GM23338 (cell line): ENCODE measurements at regions not wholly inside any gene's neighbourhood (a gene's known extent, or its start where the extent isn't known, plus 50 kb on each side); places are given as distances from the start of the nearest gene placed in this dataset.

Source experiments
- CREB1 ChIP-seq: fragments of 250-450 bp; sonication (Bioruptor Pico); IDR thresholded peaks from 2 replicates; pipeline ENCODE4 v1.5.0; 2020; ENCODE audit warnings: low read depth, mild to moderate bottlenecking, moderate library complexity
- EZH2 ChIP-seq: fragments of 200-600 bp; sonication (generic); IDR thresholded peaks from one replicate; pipeline ENCODE4 v1.8.0; 2017; ENCODE audit warnings: antibody characterized with exemption, mild to moderate bottlenecking, low read depth; ENCODE audit not compliant: unreplicated experiment
- EZH2phosphoT487 ChIP-seq: fragments of 200-600 bp; sonication (generic); IDR thresholded peaks from one replicate; pipeline ENCODE4 v1.8.1; 2018; ENCODE audit warnings: antibody characterized with exemption; ENCODE audit not compliant: unreplicated experiment
- JUNB ChIP-seq: IDR thresholded peaks from one replicate; pipeline ENCODE4 v1.6.1; 2016; ENCODE audit warnings: antibody characterized with exemption; ENCODE audit not compliant: unreplicated experiment
- POLR2AphosphoS5 ChIP-seq: IDR thresholded peaks from 2 replicates; pipeline ENCODE4 v1.6.1; 2016; ENCODE audit warnings: antibody characterized with exemption, low read depth
- STAT1 ChIP-seq: IDR thresholded peaks from one replicate; pipeline ENCODE4 v1.6.1; 2016; ENCODE audit warnings: antibody characterized with exemption; ENCODE audit not compliant: unreplicated experiment
- ZNF114 ChIP-seq: fragments of 250-450 bp; sonication (Bioruptor Pico); IDR thresholded peaks from 2 replicates; pipeline ENCODE4 v1.5.0; 2020; ENCODE audit warnings: mild to moderate bottlenecking, moderate library complexity
- ZNF331 ChIP-seq: fragments of 250-450 bp; sonication (Bioruptor Pico); IDR thresholded peaks from 2 replicates; pipeline ENCODE4 v1.5.0; 2020; ENCODE audit warnings: low read depth, mild to moderate bottlenecking, moderate library complexity
- TF ChIP-seq, protein P1 (sequence below), 2 experiments: fragments of 200-600 bp in 1 of 2; sonication (generic) in 1 of 2; conservative IDR thresholded peaks; 2 replicates each; pipeline versions ENCODE4 v1.5.1 to v1.6.1; 2016 to 2017; ENCODE audit warnings: antibody characterized with exemption in 2 of 2, low read depth in 2 of 2, mild to moderate bottlenecking in 2 of 2, moderate library complexity in 1 of 2
- TF ChIP-seq, protein P2 (sequence below): IDR thresholded peaks from one replicate; pipeline ENCODE4 v1.6.1; 2018; ENCODE audit warnings: antibody characterized with exemption; ENCODE audit not compliant: unreplicated experiment
- TF ChIP-seq, protein P3 (sequence below): fragments of 250-450 bp; sonication (Bioruptor Pico); IDR thresholded peaks from 2 replicates; pipeline ENCODE4 v1.5.0; 2020; ENCODE audit warnings: mild to moderate bottlenecking, moderate library complexity

DNA sequence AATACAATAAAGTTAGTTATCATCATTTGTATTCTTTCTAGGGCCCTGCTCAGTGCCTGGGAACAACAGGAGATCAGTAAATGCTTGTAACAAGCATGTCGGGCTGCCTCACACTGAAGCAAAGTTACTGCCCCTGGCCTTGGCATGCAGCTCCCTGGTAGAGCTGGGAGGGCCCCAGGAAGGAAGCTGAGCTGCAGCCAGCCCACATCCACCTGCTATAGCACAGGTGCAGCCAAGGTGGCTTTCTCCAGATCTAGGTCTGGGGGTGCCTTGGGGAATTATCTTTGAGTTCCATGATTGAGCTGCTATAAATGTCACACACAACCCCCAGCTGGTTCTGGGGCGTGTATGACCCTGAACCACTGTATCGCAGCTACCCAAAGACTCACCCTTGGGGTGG, 293.4 kb upstream of the MSX2 start:
- TF ChIP-seq, protein P1, sequence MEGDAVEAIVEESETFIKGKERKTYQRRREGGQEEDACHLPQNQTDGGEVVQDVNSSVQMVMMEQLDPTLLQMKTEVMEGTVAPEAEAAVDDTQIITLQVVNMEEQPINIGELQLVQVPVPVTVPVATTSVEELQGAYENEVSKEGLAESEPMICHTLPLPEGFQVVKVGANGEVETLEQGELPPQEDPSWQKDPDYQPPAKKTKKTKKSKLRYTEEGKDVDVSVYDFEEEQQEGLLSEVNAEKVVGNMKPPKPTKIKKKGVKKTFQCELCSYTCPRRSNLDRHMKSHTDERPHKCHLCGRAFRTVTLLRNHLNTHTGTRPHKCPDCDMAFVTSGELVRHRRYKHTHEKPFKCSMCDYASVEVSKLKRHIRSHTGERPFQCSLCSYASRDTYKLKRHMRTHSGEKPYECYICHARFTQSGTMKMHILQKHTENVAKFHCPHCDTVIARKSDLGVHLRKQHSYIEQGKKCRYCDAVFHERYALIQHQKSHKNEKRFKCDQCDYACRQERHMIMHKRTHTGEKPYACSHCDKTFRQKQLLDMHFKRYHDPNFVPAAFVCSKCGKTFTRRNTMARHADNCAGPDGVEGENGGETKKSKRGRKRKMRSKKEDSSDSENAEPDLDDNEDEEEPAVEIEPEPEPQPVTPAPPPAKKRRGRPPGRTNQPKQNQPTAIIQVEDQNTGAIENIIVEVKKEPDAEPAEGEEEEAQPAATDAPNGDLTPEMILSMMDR (conservative IDR thresholded peaks at IDR 0.05; ENCODE audit: low read depth in 2 of 2) = no peak
- TF ChIP-seq CREB1 (no peak), EZH2 (no peak), POLR2AphosphoS5 (no peak), JUNB (no peak), EZH2phosphoT487 (no peak), ZNF331 (CRISPR knock-in tag) (no peak), STAT1 (no peak), ZNF114 (no peak)
- TF ChIP-seq, protein P2, sequence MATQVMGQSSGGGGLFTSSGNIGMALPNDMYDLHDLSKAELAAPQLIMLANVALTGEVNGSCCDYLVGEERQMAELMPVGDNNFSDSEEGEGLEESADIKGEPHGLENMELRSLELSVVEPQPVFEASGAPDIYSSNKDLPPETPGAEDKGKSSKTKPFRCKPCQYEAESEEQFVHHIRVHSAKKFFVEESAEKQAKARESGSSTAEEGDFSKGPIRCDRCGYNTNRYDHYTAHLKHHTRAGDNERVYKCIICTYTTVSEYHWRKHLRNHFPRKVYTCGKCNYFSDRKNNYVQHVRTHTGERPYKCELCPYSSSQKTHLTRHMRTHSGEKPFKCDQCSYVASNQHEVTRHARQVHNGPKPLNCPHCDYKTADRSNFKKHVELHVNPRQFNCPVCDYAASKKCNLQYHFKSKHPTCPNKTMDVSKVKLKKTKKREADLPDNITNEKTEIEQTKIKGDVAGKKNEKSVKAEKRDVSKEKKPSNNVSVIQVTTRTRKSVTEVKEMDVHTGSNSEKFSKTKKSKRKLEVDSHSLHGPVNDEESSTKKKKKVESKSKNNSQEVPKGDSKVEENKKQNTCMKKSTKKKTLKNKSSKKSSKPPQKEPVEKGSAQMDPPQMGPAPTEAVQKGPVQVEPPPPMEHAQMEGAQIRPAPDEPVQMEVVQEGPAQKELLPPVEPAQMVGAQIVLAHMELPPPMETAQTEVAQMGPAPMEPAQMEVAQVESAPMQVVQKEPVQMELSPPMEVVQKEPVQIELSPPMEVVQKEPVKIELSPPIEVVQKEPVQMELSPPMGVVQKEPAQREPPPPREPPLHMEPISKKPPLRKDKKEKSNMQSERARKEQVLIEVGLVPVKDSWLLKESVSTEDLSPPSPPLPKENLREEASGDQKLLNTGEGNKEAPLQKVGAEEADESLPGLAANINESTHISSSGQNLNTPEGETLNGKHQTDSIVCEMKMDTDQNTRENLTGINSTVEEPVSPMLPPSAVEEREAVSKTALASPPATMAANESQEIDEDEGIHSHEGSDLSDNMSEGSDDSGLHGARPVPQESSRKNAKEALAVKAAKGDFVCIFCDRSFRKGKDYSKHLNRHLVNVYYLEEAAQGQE = no peak
- TF ChIP-seq, protein P3, sequence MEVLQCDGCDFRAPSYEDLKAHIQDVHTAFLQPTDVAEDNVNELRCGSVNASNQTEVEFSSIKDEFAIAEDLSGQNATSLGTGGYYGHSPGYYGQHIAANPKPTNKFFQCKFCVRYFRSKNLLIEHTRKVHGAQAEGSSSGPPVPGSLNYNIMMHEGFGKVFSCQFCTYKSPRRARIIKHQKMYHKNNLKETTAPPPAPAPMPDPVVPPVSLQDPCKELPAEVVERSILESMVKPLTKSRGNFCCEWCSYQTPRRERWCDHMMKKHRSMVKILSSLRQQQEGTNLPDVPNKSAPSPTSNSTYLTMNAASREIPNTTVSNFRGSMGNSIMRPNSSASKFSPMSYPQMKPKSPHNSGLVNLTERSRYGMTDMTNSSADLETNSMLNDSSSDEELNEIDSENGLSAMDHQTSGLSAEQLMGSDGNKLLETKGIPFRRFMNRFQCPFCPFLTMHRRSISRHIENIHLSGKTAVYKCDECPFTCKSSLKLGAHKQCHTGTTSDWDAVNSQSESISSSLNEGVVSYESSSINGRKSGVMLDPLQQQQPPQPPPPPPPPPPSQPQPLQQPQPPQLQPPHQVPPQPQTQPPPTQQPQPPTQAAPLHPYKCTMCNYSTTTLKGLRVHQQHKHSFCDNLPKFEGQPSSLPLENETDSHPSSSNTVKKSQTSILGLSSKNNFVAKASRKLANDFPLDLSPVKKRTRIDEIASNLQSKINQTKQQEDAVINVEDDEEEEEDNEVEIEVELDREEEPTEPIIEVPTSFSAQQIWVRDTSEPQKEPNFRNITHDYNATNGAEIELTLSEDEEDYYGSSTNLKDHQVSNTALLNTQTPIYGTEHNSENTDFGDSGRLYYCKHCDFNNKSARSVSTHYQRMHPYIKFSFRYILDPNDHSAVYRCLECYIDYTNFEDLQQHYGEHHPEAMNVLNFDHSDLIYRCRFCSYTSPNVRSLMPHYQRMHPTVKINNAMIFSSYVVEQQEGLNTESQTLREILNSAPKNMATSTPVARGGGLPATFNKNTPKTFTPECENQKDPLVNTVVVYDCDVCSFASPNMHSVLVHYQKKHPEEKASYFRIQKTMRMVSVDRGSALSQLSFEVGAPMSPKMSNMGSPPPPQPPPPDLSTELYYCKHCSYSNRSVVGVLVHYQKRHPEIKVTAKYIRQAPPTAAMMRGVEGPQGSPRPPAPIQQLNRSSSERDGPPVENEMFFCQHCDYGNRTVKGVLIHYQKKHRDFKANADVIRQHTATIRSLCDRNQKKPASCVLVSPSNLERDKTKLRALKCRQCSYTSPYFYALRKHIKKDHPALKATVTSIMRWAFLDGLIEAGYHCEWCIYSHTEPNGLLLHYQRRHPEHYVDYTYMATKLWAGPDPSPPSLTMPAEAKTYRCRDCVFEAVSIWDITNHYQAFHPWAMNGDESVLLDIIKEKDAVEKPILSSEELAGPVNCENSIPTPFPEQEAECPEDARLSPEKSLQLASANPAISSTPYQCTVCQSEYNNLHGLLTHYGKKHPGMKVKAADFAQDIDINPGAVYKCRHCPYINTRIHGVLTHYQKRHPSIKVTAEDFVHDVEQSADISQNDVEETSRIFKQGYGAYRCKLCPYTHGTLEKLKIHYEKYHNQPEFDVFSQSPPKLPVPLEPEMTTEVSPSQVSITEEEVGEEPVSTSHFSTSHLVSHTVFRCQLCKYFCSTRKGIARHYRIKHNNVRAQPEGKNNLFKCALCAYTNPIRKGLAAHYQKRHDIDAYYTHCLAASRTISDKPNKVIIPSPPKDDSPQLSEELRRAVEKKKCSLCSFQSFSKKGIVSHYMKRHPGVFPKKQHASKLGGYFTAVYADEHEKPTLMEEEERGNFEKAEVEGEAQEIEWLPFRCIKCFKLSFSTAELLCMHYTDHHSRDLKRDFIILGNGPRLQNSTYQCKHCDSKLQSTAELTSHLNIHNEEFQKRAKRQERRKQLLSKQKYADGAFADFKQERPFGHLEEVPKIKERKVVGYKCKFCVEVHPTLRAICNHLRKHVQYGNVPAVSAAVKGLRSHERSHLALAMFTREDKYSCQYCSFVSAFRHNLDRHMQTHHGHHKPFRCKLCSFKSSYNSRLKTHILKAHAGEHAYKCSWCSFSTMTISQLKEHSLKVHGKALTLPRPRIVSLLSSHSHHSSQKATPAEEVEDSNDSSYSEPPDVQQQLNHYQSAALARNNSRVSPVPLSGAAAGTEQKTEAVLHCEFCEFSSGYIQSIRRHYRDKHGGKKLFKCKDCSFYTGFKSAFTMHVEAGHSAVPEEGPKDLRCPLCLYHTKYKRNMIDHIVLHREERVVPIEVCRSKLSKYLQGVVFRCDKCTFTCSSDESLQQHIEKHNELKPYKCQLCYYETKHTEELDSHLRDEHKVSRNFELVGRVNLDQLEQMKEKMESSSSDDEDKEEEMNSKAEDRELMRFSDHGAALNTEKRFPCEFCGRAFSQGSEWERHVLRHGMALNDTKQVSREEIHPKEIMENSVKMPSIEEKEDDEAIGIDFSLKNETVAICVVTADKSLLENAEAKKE (CRISPR knock-in tag) = no peak
